AG04449 (cell line): ENCODE measurements at regions not wholly inside any gene's neighbourhood (a gene's known extent, or its start where the extent isn't known, plus 50 kb on each side); places are given as distances from the start of the nearest gene placed in this dataset.

Experiments
- CTCF ChIA-PET: fragments of 350-600 bp; formaldehyde crosslinking; extraction: SDS; loops from one replicate; lab custom pipeline; 2021; ENCODE audit warnings: antibody characterized with exemption; lab: Yijun Ruan, JAX
- POLR2A ChIA-PET: fragments of 400-600, 350-600 bp; formaldehyde crosslinking; extraction: SDS; loops from one replicate; lab custom pipeline; 2020; ENCODE audit warnings: antibody characterized with exemption, inconsistent platforms; lab: Yijun Ruan, JAX
- DNase-seq: peaks from one replicate; pipeline ENCODE4 v3.0.0-alpha.2; 2010; ENCODE audit warnings: low read depth, low spot score
- H3K4me3 ChIP-seq: 2 replicates; pipeline ENCODE4 v1.5.1; 2011; ENCODE audit warnings: low read depth, mild to moderate bottlenecking, control low read depth, low read length
- TF ChIP-seq, protein P1 (sequence below): IDR thresholded peaks from one replicate; pipeline ENCODE4 v1.5.1; 2011; ENCODE audit warnings: mild to moderate bottlenecking, moderate library complexity, low read length, control low read depth, inconsistent platforms; ENCODE audit not compliant: insufficient read depth; ENCODE audit errors: missing control alignments

DNA sequence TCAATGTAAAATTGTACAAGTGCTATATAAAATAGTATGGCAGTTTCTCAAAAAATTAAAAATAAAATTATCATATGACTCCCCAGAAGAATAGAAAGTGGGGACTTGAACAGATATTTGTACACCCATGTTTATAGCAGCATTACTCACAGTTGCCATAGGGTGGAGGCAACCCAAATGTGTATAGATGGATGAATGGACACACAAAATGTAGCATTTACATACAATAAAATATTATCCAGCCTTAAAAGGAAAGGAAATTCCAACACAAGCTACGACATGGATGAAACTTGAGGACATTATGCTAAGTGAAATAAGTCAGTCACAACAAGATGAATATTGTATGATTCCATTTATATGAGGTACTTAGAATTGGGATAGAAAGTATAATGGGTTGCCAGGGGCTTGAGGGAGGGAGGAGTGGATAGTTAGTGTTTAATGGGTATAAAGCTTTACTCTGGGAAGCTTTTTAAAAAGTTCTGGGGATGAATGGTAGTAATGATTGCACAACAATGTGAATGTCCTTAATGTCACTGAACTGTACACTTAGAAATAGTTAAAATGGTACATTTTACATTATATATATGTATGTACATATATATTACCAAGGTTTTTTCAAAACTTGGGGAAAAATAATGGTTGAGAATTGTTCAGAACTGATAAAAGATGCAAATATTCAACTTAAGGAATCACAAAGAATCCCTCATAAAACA, 53.0 kb upstream of the ADORA3 start:
- TF ChIP-seq, protein P1, sequence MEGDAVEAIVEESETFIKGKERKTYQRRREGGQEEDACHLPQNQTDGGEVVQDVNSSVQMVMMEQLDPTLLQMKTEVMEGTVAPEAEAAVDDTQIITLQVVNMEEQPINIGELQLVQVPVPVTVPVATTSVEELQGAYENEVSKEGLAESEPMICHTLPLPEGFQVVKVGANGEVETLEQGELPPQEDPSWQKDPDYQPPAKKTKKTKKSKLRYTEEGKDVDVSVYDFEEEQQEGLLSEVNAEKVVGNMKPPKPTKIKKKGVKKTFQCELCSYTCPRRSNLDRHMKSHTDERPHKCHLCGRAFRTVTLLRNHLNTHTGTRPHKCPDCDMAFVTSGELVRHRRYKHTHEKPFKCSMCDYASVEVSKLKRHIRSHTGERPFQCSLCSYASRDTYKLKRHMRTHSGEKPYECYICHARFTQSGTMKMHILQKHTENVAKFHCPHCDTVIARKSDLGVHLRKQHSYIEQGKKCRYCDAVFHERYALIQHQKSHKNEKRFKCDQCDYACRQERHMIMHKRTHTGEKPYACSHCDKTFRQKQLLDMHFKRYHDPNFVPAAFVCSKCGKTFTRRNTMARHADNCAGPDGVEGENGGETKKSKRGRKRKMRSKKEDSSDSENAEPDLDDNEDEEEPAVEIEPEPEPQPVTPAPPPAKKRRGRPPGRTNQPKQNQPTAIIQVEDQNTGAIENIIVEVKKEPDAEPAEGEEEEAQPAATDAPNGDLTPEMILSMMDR, result no peak
- ChIA-PET POLR2A (no interaction called here), CTCF (interaction anchor here (2.5 kb wide), 1 partner anchor 15 kb away, joined by 7 read pairs; no protein-coding TSS in a partner anchor)
- H3K4me3 ChIP-seq, result no peak overlapping the region
- no peak for DNase-seq

DNA sequence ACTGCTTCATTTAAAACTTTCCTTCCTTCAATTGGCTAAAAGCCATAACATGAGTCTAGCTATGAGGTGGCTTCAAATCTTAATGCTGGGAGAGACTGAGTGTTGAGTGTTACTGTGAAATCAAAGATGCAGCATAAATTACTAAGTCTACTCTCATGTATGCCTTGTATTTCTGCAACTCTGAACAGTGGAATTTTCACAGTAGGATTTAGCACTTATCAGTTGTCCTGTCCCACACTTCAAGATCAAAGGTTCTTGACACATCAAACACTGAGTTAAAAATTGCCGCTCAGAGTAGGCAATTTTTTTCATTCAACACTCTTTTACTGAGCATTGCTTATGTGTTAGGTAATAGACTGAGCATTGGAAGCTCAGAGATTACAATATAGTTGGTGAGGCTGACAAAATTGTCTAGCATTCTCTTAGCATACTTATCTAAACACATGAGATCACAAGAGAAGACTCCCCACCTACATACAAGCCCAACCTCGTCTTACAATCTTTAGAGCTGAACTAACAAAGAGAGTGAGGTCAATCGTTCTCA, 56.4 kb upstream of the ADORA3 start:
- DNase-seq, result peak; percentile 45
- ChIA-PET POLR2A (interaction anchor here (1.4 to 1.8 kb wide), 2 partner anchors 19 to 33 kb away, joined by 4 to 6 read pairs; no protein-coding TSS in a partner anchor), CTCF (interaction anchor here (0.9 to 2.2 kb wide), 2 partner anchors 51 to 156 kb away, joined by 3 to 6 read pairs; no protein-coding TSS in a partner anchor)
- H3K4me3 ChIP-seq, result no peak overlapping the region
- TF ChIP-seq, protein P1, result no peak

DNA sequence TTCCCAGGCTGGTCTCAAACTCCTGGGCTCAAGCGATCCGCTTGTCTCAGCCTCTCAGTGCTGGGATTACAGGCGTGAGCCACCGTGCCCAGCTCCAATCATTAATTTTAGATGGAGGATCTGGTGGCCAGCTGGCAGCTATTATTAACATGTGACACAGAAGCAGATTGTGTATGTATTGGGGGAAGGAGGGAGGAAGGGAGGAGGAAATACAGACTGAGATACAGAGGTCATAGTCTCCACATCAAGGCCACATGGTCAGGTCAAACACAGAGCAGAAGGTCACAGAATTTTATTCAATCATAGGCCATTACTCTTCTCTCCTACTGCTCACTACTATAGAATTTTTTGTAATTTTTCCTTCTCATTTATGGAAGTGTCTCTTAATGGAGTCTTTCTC, 57.9 kb upstream of the ADORA3 start:
- no peak for DNase-seq
- ChIA-PET POLR2A (interaction anchor here (1.8 kb wide), 1 partner anchor 31 kb away, joined by 6 read pairs; no protein-coding TSS in a partner anchor), CTCF (interaction anchor here (2.2 to 3.1 kb wide), 2 partner anchors 53 kb away, joined by 6 to 16 read pairs; no protein-coding TSS in a partner anchor)
- TF ChIP-seq, protein P1, result no peak
- no peak overlapping the region for H3K4me3 ChIP-seq

DNA sequence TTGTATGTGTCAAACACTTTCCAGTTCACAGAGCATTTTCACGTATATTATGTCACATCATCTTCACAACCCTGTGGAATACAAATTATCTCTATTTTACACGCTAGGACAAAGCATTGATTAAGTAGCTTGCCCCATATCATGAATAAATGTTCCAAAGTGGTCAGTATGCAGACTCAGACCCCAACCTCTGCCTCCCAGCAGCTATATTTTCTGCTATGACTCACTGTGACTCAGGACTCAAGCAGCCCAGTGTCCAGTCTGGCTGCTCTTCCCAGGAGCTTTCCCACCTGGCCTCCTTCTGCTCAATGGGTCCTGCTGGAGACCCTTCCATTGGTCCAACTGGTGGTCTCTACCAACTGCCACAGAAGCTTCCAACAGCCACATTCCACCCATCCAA, 56.0 kb upstream of the RAP1A start:
- CTCF ChIA-PET, result interaction anchor here (0.7 to 3.1 kb wide), 9 partner anchors 8 to 82 kb away, joined by 3 to 16 read pairs (median 3); no protein-coding TSS in a partner anchor
- TF ChIP-seq, protein P1, result no peak
- POLR2A ChIA-PET, result interaction anchor here (0.8 kb wide), 1 partner anchor 30 kb away, joined by 5 read pairs; no protein-coding TSS in a partner anchor
- DNase-seq, result peak; percentile 34
- no peak overlapping the region for H3K4me3 ChIP-seq

DNA sequence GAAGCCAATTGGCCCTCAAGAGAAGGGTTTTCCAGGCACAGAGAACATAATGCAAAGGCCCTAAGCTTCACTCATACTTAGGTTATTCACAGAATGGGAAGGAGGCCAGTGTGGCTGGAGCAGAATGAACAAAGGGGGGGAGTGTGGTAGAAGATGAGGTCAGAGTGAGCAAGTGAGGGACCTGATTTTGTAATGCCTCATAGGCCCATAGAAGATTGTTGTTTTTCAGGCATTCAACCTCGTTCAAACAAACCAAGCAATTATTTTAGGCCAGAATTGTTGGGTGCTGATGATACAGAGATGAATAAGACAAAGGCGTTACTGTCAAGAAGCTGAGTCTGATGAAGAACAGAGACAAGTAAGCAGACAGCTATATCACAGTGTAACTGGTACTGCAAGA, 54.5 kb upstream of the RAP1A start:
- TF ChIP-seq, protein P1, result no peak
- ChIA-PET POLR2A (no interaction called here), CTCF (interaction anchor here (0.7 to 1.3 kb wide), 3 partner anchors 12 to 57 kb away, joined by 3 read pairs; no protein-coding TSS in a partner anchor)
- H3K4me3 ChIP-seq, result no peak overlapping the region
- DNase-seq, result peak; percentile 61

DNA sequence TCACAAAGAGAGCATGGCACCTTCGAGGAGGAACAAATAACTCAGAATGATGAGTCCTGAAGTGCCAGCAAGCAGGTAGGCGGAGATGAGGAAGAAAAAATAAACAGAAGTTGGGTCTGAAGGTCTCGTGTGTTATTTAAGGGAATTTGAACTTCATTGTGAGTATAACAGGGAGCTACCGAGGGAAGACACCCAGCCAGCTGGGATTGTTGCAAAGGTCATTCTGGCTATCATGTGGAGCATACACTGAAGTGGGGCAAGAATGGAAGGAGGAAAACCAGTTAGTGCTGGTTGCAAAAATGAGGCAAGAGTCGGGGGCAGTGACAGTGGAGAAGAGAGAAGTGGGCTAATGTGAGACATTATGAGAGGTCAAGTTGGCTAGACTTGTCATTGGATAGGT, 53.6 kb upstream of the RAP1A start:
- TF ChIP-seq, protein P1, result no peak
- ChIA-PET CTCF (interaction anchor here (1.0 kb wide), 2 partner anchors 27 to 58 kb away, joined by 3 read pairs; no protein-coding TSS in a partner anchor), POLR2A (no interaction called here)
- H3K4me3 ChIP-seq, result no peak overlapping the region
- no peak for DNase-seq
